Kasumi-1 (cell line): ENCODE measurements at regions not wholly inside any gene's neighbourhood (a gene's known extent, or its start where the extent isn't known, plus 50 kb on each side); places are given as distances from the start of the nearest gene placed in this dataset.
A peak's percentile ranks its signal among the peaks of the same experiment; 100 is the strongest.

Source experiments
- DNase-seq, 2 experiments: peaks; one replicate each; lab custom pipeline; 2025; lab: John Stamatoyannopoulos, UW

- DNase-seq, result no peak
These were observed 292.7 kb downstream of the RNF144A start for GRCh38 chr2:7209757-7210555.

DNA sequence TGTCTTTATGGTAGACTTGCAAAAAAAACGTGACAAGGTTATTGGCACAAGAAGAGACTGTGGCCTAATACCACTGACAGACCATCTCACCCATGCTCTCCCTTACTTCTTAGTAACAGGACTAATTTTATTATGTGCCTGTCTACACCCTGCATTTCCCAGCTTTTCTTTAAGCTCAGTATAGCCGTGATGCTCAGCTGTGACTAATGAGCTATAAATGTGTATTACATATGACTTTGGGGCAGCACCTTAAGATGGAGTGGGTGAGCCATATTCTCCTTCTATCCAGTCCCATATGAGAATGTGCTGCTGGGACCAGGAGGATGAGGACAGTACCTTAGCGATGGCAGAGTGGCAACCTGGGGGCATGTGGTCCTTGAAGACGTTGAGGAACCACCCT, 293.5 kb downstream of the RNF144A start:
- DNase-seq, result no peak

- DNase-seq, result no peak
These were observed 308.6 kb downstream of the RNF144A start for GRCh38 chr2:7225848-7226247.

- DNase-seq, result no peak
These were observed 309.3 kb downstream of the RNF144A start for GRCh38 chr2:7226501-7226900.

GRCh38 chr2:7233126-7233525, 315.9 kb downstream of the RNF144A start:
- no peak for DNase-seq

- no peak for DNase-seq
These were observed 320.3 kb downstream of the RNF144A start for GRCh38 chr2:7237466-7237865.

GRCh38 chr2:7239078-7239477, 321.9 kb downstream of the RNF144A start:
- DNase-seq, result no peak

- no peak for DNase-seq
These were observed 324.0 kb downstream of the RNF144A start for GRCh38 chr2:7241041-7241745.

- peak; percentile 24 to 31 for DNase-seq
These were observed 325.1 kb downstream of the RNF144A start for GRCh38 chr2:7242189-7242867.

GRCh38 chr2:7243276-7243675, 326.1 kb downstream of the RNF144A start:
- DNase-seq, result no peak

DNA sequence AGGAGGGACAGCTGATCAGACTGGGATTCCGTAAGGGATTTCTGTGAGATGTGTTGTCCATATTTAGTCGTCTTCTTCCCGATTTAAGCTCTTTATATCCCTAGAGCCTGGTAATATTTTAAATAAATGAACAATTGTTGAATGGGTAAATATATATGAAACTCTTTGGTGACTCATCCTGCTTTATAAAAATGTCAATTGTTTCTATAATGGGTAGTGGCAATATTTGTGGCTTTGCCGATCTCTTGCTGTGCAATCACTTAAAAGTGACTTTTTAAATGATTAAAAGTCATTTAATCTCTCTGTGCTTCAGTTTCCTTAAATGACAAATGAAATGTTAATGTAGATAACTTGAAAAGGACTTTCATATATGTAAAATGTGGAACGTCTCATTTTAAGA, 339.2 kb downstream of the RNF144A start:
- no peak for DNase-seq

GRCh38 chr2:7262727-7263126, 345.5 kb downstream of the RNF144A start:
- no peak for DNase-seq

- DNase-seq, result no peak
These were observed 347.6 kb downstream of the RNF144A start for GRCh38 chr2:7264791-7265190.

- DNase-seq, result no peak
These were observed 348.1 kb downstream of the RNF144A start for GRCh38 chr2:7265286-7265685.

- DNase-seq, result no peak
These were observed 352.0 kb downstream of the RNF144A start for GRCh38 chr2:7269106-7269643.

GRCh38 chr2:7270011-7270431, 352.8 kb downstream of the RNF144A start:
- no peak for DNase-seq

DNA sequence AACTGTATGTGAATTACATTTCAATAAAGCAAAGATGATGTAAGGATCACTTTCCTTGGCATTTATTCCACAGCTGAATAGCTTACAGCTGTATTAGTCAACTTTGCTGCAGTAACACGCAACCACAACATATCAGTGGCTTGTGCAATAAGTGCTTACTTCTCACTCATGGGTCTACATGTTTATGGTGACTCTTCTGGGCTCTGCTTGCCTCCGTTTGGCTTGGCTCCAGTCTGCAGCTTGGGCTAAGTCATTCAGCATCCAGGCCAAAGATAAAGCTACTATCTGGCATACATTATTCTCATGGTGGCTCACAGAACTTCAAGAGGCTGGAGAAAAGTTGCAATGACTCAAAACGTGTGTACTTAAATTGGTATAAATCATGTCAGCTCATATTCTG, 355.0 kb downstream of the RNF144A start:
- DNase-seq, result no peak

DNA sequence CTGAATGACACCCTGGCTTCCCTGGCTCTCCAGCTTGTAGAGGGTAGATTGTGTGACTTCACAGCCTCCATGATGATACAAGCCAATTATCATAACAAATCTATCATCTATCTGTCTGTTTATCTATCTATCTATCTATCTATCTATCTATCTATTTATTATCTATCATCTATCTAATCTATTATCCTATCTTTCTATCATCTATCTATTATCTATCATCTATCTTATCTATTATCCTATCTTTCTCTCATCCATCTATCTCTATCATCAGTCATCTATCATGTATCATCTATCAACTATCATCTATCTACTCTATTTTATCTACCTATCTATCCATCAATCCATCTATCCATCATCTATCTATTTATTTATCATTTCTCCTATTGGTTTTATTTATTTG, 361.8 kb downstream of the RNF144A start:
- DNase-seq, result no peak

DNA sequence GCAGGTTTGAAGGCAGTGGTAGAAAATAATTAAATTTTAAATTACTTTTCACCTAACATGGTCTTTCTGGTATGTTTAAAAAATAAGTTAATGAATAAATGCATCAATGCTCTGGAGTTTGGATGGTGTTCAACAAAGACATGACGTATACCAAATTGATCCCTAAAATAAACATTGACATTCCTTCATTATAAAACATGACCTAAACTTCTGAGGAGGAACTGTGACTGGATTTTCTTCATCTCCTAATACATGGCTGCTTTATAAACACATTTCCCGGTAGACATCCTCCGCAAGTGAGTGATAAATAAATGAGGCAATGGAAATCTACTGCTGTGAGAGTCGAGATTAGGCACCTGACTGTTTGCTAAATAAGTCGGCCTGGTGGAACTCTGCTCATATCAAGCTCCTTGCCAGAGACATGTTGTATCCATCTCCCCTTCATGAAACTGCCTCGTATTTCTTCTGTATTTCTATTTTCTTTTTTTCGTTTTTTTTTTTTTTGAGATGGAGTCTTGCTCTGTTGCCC, 362.3 kb downstream of the RNF144A start:
- no peak for DNase-seq

GRCh38 chr2:7280790-7281189, 363.6 kb downstream of the RNF144A start:
- no peak for DNase-seq

DNA sequence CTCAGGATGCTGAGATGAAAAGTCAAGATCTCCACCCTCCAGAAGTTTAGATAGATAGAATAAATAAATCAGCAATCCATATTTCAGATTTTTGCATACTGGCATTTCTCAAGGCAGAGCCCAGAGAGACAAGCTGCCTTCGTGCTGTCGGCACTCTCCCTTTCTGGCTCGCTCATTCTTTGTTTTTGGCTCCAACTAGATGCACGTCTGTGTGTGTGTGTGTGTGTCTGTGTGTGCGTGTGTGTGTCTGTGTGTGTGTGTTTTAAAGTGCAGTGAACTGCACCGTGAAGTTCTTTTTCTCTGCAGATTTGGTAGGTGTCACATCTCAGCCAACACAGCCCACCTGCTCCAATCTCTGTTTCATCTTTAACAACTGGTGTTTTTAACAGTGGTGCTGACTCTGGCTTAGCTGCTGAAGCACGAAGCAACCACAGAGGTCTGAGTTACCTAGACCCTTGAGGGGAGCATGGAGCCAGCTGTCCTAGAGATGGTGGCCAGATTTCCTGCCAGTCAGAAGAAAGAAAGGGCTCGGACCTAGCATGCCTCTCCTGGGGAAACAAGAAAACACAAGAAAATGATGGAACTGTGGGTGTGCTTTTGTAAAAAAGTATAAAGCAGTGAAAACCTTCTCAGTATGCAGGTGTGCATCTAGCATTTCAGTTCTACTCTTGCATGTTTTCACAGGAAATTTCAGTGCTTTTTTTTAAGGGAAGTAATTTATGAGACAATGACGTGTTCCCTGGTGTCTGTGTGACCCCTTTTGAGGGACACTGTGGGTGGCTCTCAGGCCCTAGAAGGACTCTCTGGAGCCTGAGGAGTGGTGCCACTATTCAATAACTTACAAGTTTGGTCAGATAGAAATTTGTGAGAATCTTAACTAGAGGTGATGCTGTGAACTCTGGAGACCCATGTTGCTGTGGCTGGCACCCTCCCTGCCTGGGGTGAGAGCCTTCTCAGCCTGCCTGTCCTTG, 364.3 kb downstream of the RNF144A start:
- DNase-seq, result no peak
